B cell (primary cell): ENCODE measurements at regions not wholly inside any gene's neighbourhood (a gene's known extent, or its start where the extent isn't known, plus 50 kb on each side); places are given as distances from the start of the nearest gene placed in this dataset.

ENCODE experiments used
- ATAC-seq: fragments of 200-7000 bp; cut with Tn5 transposase; one replicate; pipeline ENCODE4 v1.10.0; 2021; ENCODE audit warnings: low read depth, mild to moderate bottlenecking, moderate number of reproducible peaks, moderate library complexity
- CTCF ChIA-PET: fragments of 350-600 bp; sonication (Branson Sonifier 250); formaldehyde crosslinking; loops from one replicate; lab custom pipeline; 2021; ENCODE audit warnings: antibody characterized with exemption, inconsistent platforms; lab: Charles Lee
- POLR2A ChIA-PET: fragments of 350-600 bp; sonication (Branson Sonifier 250); formaldehyde crosslinking; loops from one replicate; lab custom pipeline; 2021; ENCODE audit warnings: antibody characterized with exemption; lab: Charles Lee
- DNase-seq: peaks from one replicate; pipeline ENCODE4 v3.0.0; 2013
- H2AFZ ChIP-seq: 2 replicates; pipeline ENCODE4 v1.6.1; 2012; ENCODE audit warnings: mild to moderate bottlenecking, low read depth, low read length; ENCODE audit not compliant: insufficient read depth, poor library complexity, severe bottlenecking
- H3K27ac ChIP-seq, 2 donors: 1 replicate in 1 of 2; 2 replicates in 1 of 2; pipeline ENCODE4 v1.5.1; 2012 to 2013; ENCODE audit warnings: low read length in 2 of 2, mild to moderate bottlenecking in 2 of 2, moderate library complexity in 1 of 2
- H3K27me3 ChIP-seq, 4 experiments: fragments of 200-600 bp in 1 of 4; sonication (generic) in 1 of 4; replicated peaks in 1 of 4; 1 replicate in 2 of 4; 2 replicates in 2 of 4; pipeline versions ENCODE4 v1.6.1 to v1.7.0; 2013 to 2016; ENCODE audit warnings: low read length in 3 of 4, mild to moderate bottlenecking in 2 of 4, mixed read lengths in 1 of 4, moderate library complexity in 1 of 4; ENCODE audit not compliant: insufficient read depth in 4 of 4, control insufficient read depth in 3 of 4; ENCODE audit errors: control extremely low read depth in 1 of 4
- H3K36me3 ChIP-seq, 2 experiments: replicated peaks in 1 of 2; 1 replicate in 1 of 2; 2 replicates in 1 of 2; pipeline versions ENCODE4 v1.6.1 to v1.7.1; 2013; ENCODE audit warnings: low read length in 1 of 2; ENCODE audit not compliant: insufficient read depth in 2 of 2, control insufficient read depth in 1 of 2; ENCODE audit errors: control extremely low read depth in 1 of 2, extremely low read depth in 1 of 2
- H3K4me1 ChIP-seq, 2 donors: fragments of 200-600 bp in 1 of 2; sonication (generic) in 1 of 2; 1 replicate in 1 of 2; 2 replicates in 1 of 2; pipeline versions ENCODE4 v1.5.1 to v1.6.1; 2013 to 2017; ENCODE audit warnings: low read length in 2 of 2; ENCODE audit not compliant: control insufficient read depth in 2 of 2, insufficient read depth in 2 of 2
- H3K4me2 ChIP-seq: replicated peaks from 2 replicates; pipeline ENCODE3; 2012; ENCODE audit warnings: mild to moderate bottlenecking, low read depth, low read length; ENCODE audit not compliant: poor library complexity, severe bottlenecking
- H3K4me3 ChIP-seq, 5 experiments: fragments of 200-600 bp in 1 of 5; sonication (generic) in 1 of 5; 1 replicate in 3 of 5; 2 replicates in 2 of 5; pipeline versions ENCODE4 v1.5.1 to v1.7.0; 2011 to 2016; ENCODE audit warnings: low read length in 4 of 5, mild to moderate bottlenecking in 4 of 5, low read depth in 2 of 5, control low read depth in 1 of 5, moderate library complexity in 1 of 5; ENCODE audit not compliant: insufficient read depth in 1 of 5; ENCODE audit errors: control extremely low read depth in 1 of 5, extremely low read depth in 1 of 5
- H3K79me2 ChIP-seq: fragments of 200-600 bp; sonication (generic); one replicate; pipeline ENCODE4 v1.6.0; 2016; ENCODE audit warnings: low read length; ENCODE audit not compliant: control insufficient read depth, insufficient read depth
- H3K9ac ChIP-seq: fragments of 200-600 bp; sonication (generic); 2 replicates; pipeline ENCODE4 v1.6.1; 2017; ENCODE audit warnings: mild to moderate bottlenecking, low read length, moderate library complexity
- H3K9me3 ChIP-seq, 3 donors: one replicate each; pipeline versions ENCODE4 v1.6.1 to v1.7.1; 2013; ENCODE audit warnings: low read length in 2 of 3; ENCODE audit not compliant: control insufficient read depth in 2 of 3, insufficient read depth in 1 of 3; ENCODE audit errors: control extremely low read depth in 1 of 3
- H4K20me1 ChIP-seq: 2 replicates; pipeline ENCODE4 v1.6.0; 2012; ENCODE audit warnings: mild to moderate bottlenecking, low read length; ENCODE audit not compliant: insufficient read depth, control insufficient read depth, poor library complexity, severe bottlenecking
- H3K27ac Mint-ChIP-seq: one replicate; pipeline ENCODE4 v1.8.0; 2021; ENCODE audit warnings: mixed read lengths
- H3K27me3 Mint-ChIP-seq: one replicate; pipeline ENCODE4 v1.8.0; 2021; ENCODE audit warnings: mixed read lengths
- H3K4me1 Mint-ChIP-seq: one replicate; pipeline ENCODE4 v1.8.0; 2021; ENCODE audit warnings: mixed read lengths
- H3K4me3 Mint-ChIP-seq: one replicate; pipeline ENCODE4 v1.8.0; 2021; ENCODE audit warnings: mixed read lengths
- H3K9me3 Mint-ChIP-seq: one replicate; pipeline ENCODE4 v1.8.0; 2022; ENCODE audit warnings: mixed read lengths; ENCODE audit not compliant: insufficient read depth
- CTCF ChIP-seq: fragments of 200-600 bp; IDR thresholded peaks from one replicate; pipeline ENCODE4 v1.8.0; 2022; ENCODE audit warnings: antibody characterized with exemption, mild to moderate bottlenecking
- EZH2 ChIP-seq: IDR thresholded peaks from 2 replicates; pipeline ENCODE4 v1.6.1; 2012; ENCODE audit warnings: borderline replicate concordance, low read depth, mild to moderate bottlenecking, moderate library complexity, low read length; ENCODE audit not compliant: insufficient read depth, poor library complexity, severe bottlenecking
- WGBS: methylation state at CpG from one replicate; pipeline ENCODE4 v1.1.5; 2013; ENCODE audit warnings: missing lambda C conversion rate; ENCODE audit not compliant: insufficient coverage; 5-methylcytosine and 5-hydroxymethylcytosine counted together
- intact Hi-C: fragments of 100-400 bp; cut with micrococcal nuclease; formaldehyde crosslinking; loops from one replicate; pipeline ENCODE4 v1.10.0; 2022

- no peak for TF ChIP-seq CTCF
- TF ChIP-seq EZH2: no peak
- Histone ChIP-seq H3K36me3 (no peaks in the 10 kb centered on the region), H2AFZ (no peak overlapping the region), H3K79me2 (no peaks in the 10 kb centered on the region), H4K20me1 (no peaks in the 10 kb centered on the region), H3K27ac (no peak overlapping the region), H3K9ac (no peak overlapping the region), H3K4me3 (no peak overlapping the region), H3K4me2 (no peak overlapping the region), H3K4me1 (no peaks in the 10 kb centered on the region), H3K27me3 (no peaks in the 10 kb centered on the region), H3K9me3 (no peaks in the 10 kb centered on the region)
- Mint-ChIP-seq H3K4me3 (no peak overlapping the region), H3K4me1 (no peaks in the 10 kb centered on the region), H3K27me3 (no peaks in the 10 kb centered on the region), H3K27ac (no peak overlapping the region), H3K9me3 (no peaks in the 10 kb centered on the region)
- POLR2A ChIA-PET: no interaction called here
- CTCF ChIA-PET: no interaction called here
- 100% methylated on average over 1 of the region's 3 CpGs for WGBS
- peak; percentile 1 for DNase-seq
- intact Hi-C loops: no loop called here
- ATAC-seq: no peak
Observed at GRCh38 chr20:11814267-11814666, 103.4 kb upstream of the BTBD3 start.

- POLR2A ChIA-PET: no interaction called here
Observed at GRCh38 chr20:11820838-11821237, 96.9 kb upstream of the BTBD3 start.

More at GRCh38 chr20:11820838-11821237, 96.9 kb upstream of the BTBD3 start:
- no peak overlapping the region for H3K4me3 ChIP-seq
- no peaks in the 10 kb centered on the region for H3K36me3 ChIP-seq
- DNase-seq (no peak), ATAC-seq (no peak)
- no peak overlapping the region for H2AFZ ChIP-seq
- no peak for TF ChIP-seq CTCF
- no peak for TF ChIP-seq EZH2
- no peak overlapping the region for H3K27ac ChIP-seq
- H3K9me3 Mint-ChIP-seq: no peaks in the 10 kb centered on the region
- H3K4me3 Mint-ChIP-seq: no peak overlapping the region
- H3K4me1 Mint-ChIP-seq: no peaks in the 10 kb centered on the region
- peaks cover 0 to 1% (median 0%) of the 10 kb centered on the region in 3 donors for H3K9me3 ChIP-seq
- no peak overlapping the region for H3K9ac ChIP-seq
- CTCF ChIA-PET: no interaction called here
- no peaks in the 10 kb centered on the region for H3K79me2 ChIP-seq
- intact Hi-C loops: no loop called here
- H3K27ac Mint-ChIP-seq: no peak overlapping the region
- H3K4me2 ChIP-seq: no peak overlapping the region
- no peaks in the 10 kb centered on the region for H4K20me1 ChIP-seq
- H3K4me1 ChIP-seq: no peaks in the 10 kb centered on the region
- no peaks in the 10 kb centered on the region for H3K27me3 Mint-ChIP-seq
- WGBS: no CpG with 5 or more reads among the region's 1 CpG
- no peaks in the 10 kb centered on the region for H3K27me3 ChIP-seq
